Liver (tissue), 1 donor: ENCODE measurements at regions not wholly inside any gene's neighbourhood (a gene's known extent, or its start where the extent isn't known, plus 50 kb on each side); places are given as distances from the start of the nearest gene placed in this dataset. TPM values are rescaled to one million over a fixed set of nuclear protein-coding genes. Genes with fewer than 3 reads are reported as not detected.

Source experiments
- small RNA-seq: library from RNA; depleted of rRNA; stranded (forward); fragments of <200 nt; gene quantifications from one replicate; pipeline ENCODE3, GENCODE V24; 2014

Small RNAs in the stretch of these regions (small RNA-seq; reads per million reads assigned to genes)
- gene AC013262.1 (not detected), gene AC138623.1 (not detected), gene RF00019 (not detected), gene RN7SL201P (not detected), gene RNA5SP99 (0.09 reads per million), gene RNU6-1312P (not detected), gene RNU6-685P (not detected), gene RPL37P10 (not detected)
